G401 (cell line): ENCODE measurements at regions not wholly inside any gene's neighbourhood (a gene's known extent, or its start where the extent isn't known, plus 50 kb on each side); places are given as distances from the start of the nearest gene placed in this dataset.

Source experiments
- DNase-seq: peaks from one replicate; pipeline ENCODE4 v3.0.0-alpha.2; 2015; ENCODE audit warnings: low spot score
- in situ Hi-C: cut with HindIII; loops from 2 replicates; pipeline ENCODE4 v1.10.0; 2016; ENCODE audit warnings: low sequenced_read_pairs, mixed read lengths

- in situ Hi-C loops: no loop called here
- no peak for DNase-seq
These were observed 172.2 kb downstream of the SNAPC1 start for GRCh38 chr14:61934385-61934784.

DNA sequence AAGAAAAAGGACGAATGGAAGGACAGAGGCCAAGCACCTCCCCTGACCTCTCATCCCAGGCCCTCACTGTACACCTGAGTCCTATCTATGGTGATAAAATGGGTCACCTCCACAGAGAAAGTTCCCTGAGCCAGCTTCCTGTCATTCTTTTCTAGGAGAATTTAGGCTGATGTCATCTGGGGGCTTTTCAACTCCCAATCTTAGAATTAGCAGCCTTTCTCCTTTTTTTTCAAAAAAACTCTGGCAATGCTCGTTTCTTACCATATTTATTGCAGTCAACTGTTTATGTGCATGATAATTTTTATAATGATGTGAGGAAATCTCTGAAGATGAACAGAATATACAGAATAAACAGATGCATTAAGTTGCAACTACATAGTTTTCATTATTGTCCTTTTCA lies 177.6 kb downstream of the SNAPC1 start:
- DNase-seq: peak; percentile 21

GRCh38 chr14:61940666-61941420 lies 178.6 kb downstream of the SNAPC1 start:
- in situ Hi-C loops: no loop called here
- no peak for DNase-seq

More for the DNA sequence above, 177.6 kb downstream of the SNAPC1 start:
- in situ Hi-C loops: no loop called here

DNA sequence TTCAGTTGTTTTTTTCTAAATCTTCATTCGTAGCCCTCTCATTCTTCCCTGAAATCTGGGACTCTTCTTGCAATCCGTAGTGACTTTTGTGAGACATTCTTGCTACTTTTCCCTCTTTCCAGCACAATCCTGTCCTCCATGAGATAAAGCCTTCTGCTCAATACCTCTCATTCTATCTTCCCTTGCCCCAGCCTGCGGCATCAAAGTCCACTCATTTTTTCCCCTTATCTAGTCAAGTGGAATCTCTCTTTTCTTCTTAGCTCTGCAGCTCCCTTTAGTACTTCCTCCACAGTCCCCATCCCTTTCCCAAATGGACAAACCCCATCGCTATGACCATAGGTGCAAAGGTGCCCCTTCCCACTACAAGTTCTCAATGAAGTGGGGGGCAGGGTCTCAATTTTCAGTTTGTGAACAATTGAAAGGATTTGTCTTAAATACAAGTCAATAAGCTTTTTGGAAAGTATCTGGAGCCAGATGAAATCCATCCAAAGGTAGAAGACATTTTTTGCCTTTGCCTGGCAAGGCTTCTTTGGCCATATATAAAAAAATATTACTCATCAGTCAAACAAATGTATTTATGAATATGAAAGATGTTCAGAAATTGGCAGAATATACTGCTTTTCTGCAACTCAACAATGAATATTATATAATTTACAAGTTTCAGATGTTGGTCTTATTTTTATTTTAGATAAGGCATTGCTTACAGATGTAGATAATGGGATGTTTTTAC lies 179.4 kb downstream of the SNAPC1 start:
- in situ Hi-C loops: no loop called here
- DNase-seq: no peak

DNA sequence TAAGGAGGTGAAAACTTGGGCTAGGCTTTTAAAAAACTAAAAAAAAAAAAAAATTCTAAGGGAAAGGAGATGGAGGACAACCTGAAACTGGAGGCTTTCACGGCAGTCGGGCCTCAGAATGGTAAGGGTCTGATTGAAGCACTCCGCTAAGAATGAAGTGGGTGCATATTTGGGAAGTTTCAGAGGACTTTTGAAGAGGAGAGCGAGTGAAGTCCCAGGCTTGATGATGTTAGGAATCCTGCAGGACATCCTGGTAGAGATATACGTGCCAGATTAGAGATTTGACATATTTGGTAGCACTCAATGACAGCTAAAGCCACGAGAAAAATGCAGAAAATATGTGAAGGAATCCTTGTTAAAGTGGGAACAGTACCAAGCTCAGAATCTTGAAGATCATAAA lies 186.2 kb downstream of the SNAPC1 start:
- no peak for DNase-seq
- in situ Hi-C loops: no loop called here

GRCh38 chr14:61950340-61950739 lies 188.1 kb downstream of the SNAPC1 start:
- peak; percentile 50 for DNase-seq
- in situ Hi-C loops: no loop called here

DNA sequence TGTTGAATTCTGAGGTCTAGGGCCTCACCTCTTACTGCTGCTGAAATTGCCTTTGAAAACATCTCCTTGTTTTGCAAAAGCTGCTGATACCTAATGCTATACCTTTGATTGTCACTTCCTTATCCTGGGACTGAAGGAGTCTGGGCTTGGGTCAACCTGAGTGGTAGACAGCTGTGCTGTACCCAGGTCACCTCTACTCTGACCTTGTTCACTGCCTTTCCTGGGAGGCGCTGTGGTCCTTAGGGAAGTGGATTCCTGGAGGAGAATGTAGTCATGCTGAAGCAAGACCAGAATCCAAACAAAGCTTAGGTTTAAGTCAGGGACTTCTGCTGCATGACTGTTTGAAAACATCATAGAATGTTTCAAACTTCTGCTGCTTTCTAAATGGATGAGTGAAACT lies 191.4 kb downstream of the SNAPC1 start:
- no peak for DNase-seq
- in situ Hi-C loops: no loop called here

- no peak for DNase-seq
- in situ Hi-C loops: no loop called here
These were observed 192.1 kb downstream of the SNAPC1 start for GRCh38 chr14:61954306-61954705.

DNA sequence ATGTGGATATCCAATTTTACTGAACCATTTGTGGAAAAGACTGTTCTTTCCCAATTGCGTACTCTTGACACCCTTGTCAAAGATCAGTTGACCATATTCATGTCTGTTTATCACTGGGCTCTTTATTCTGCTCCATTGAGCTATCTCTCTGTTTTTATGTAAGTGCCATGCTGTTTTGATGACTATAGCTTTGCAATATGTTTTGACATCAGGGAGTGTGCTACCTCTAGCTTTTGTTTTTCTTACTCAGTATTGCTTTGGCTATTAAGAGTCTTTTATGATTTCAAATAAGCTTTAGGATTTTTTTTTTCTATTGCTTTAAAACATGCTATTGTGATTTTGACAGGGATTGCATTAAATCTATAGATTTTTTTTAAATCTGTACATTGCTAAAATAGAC lies 194.3 kb downstream of the SNAPC1 start:
- in situ Hi-C loops: no loop called here
- DNase-seq: no peak

DNA sequence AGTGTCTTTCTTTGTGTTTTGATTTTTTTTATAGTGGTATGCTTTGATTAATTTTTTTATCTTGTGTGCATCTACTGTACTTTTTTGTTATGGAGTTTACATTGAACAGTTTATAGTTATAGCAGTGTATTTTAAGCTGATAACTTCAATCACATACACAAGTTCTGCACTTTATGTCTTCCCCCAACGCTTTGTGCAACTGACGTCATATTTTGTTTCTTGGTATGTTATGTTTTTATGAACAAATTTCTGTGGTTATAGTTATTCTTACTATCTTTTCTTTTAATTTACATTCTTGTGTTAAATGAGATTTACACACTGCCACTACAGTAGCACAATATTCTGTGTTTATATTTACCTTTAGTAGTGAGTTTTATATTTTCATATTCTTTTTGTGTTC lies 197.1 kb downstream of the SNAPC1 start:
- DNase-seq: no peak
- in situ Hi-C loops: no loop called here

- in situ Hi-C loops: no loop called here
- DNase-seq: no peak
These were observed 199.1 kb downstream of the SNAPC1 start for GRCh38 chr14:61961369-61961768.

GRCh38 chr14:61963926-61964325 lies 201.7 kb downstream of the SNAPC1 start:
- in situ Hi-C loops: no loop called here

GRCh38 chr14:61965030-61965745 lies 203.0 kb downstream of the SNAPC1 start:
- in situ Hi-C loops: no loop called here
- no peak for DNase-seq

More at GRCh38 chr14:61963926-61964325, 201.7 kb downstream of the SNAPC1 start:
- DNase-seq: no peak

- in situ Hi-C loops: no loop called here
- no peak for DNase-seq
These were observed 206.0 kb downstream of the SNAPC1 start for GRCh38 chr14:61968207-61968606.

- DNase-seq: no peak
- in situ Hi-C loops: no loop called here
These were observed 210.5 kb downstream of the SNAPC1 start for GRCh38 chr14:61972711-61973110.

- in situ Hi-C loops: no loop called here
- no peak for DNase-seq
These were observed 211.8 kb downstream of the SNAPC1 start for GRCh38 chr14:61973981-61974380.

GRCh38 chr14:61977217-61977616 lies 215.0 kb downstream of the SNAPC1 start:
- in situ Hi-C loops: no loop called here
- DNase-seq: no peak

DNA sequence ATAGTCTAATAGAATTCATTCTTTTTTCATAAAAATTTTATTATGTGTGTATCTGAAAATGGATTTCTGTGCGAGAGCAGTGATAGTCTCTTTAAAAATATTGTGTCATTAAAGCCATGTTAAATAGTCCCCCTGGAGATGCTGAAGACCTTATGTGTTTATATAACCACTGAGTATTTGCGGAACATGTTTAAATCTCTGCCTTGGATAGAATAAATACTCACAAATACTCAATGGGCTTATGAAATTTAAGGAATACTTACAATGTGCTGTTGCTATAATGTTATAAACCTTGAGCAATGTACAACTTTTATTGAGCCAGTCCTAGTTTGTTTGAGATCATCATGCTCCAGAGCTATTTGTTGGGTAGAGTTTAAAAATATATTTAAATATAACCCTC lies 226.0 kb downstream of the SNAPC1 start:
- in situ Hi-C loops: no loop called here
- DNase-seq: no peak

- DNase-seq: no peak
- in situ Hi-C loops: no loop called here
These were observed 229.9 kb downstream of the SNAPC1 start for GRCh38 chr14:61992139-61992538.

DNA sequence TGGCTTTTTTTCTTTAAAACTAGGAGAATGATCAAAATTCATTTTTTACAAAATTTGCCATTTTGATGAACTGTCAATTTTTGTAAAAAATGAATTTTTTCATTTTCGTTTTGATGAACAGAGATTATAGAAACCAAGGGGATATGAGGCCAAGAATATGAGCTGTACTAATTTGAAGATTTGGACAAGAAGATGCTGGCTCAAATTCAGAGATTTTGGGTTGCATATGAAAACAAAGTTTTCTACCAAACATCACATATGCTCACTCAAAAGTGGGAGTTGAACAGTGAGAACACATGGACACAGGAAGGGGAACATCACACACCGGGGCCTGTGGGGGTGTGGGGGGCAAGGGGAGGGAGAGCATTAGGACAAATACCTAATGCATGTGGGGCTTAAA lies 230.7 kb downstream of the SNAPC1 start:
- DNase-seq: no peak
- in situ Hi-C loops: no loop called here
